Naive thymus-derived CD4-positive, alpha-beta T cell (primary cell): ENCODE measurements at regions not wholly inside any gene's neighbourhood (a gene's known extent, or its start where the extent isn't known, plus 50 kb on each side); places are given as distances from the start of the nearest gene placed in this dataset.

Experiments
- ATAC-seq: fragments of 150-1000 bp; cut with Tn5 transposase; 2 replicates; pipeline ENCODE4 v1.10.0; 2021; ENCODE audit warnings: mild to moderate bottlenecking, moderate library complexity
- CTCF ChIA-PET: fragments of 350-600 bp; sonication (Branson Sonifier 250); formaldehyde crosslinking; loops from one replicate; lab custom pipeline; 2021; ENCODE audit warnings: antibody characterized with exemption; lab: Charles Lee
- POLR2A ChIA-PET: fragments of 350-600 bp; sonication (Branson Sonifier 250); formaldehyde crosslinking; loops from one replicate; lab custom pipeline; 2021; ENCODE audit warnings: antibody characterized with exemption, inconsistent platforms; lab: Charles Lee
- DNase-seq, 9 donors: peaks; one replicate each; pipeline versions ENCODE4 v3.0.0 to v3.0.0-alpha.2; 2020 to 2022; ENCODE audit warnings: mixed read lengths in 1 of 9
- H3K27ac ChIP-seq: one replicate; pipeline ENCODE4 v1.7.0; 2013; ENCODE audit warnings: mild to moderate bottlenecking, low read depth, low read length, moderate library complexity
- H3K27me3 ChIP-seq, 2 donors: one replicate each; pipeline ENCODE4 v1.7.0; 2013; ENCODE audit warnings: low read length in 2 of 2, mild to moderate bottlenecking in 2 of 2, moderate library complexity in 2 of 2; ENCODE audit not compliant: control insufficient read depth in 2 of 2, insufficient read depth in 2 of 2
- H3K36me3 ChIP-seq, 3 experiments: 1 replicate in 2 of 3; 2 replicates in 1 of 3; pipeline ENCODE4 v1.7.0; 2013; ENCODE audit warnings: low read length in 3 of 3, mild to moderate bottlenecking in 3 of 3, moderate library complexity in 1 of 3; ENCODE audit not compliant: insufficient read depth in 3 of 3, control insufficient read depth in 2 of 3
- H3K4me1 ChIP-seq, 2 donors: one replicate each; pipeline ENCODE4 v1.7.0; 2013; ENCODE audit warnings: low read length in 2 of 2, mild to moderate bottlenecking in 2 of 2, moderate library complexity in 1 of 2; ENCODE audit not compliant: control insufficient read depth in 2 of 2, insufficient read depth in 2 of 2
- H3K4me3 ChIP-seq: 2 replicates; pipeline ENCODE4 v1.7.0; 2013; ENCODE audit warnings: mild to moderate bottlenecking, low read length
- H3K9me3 ChIP-seq, 3 experiments: 1 replicate in 2 of 3; 2 replicates in 1 of 3; pipeline ENCODE4 v1.7.0; 2013; ENCODE audit warnings: low read length in 3 of 3; ENCODE audit not compliant: control insufficient read depth in 2 of 3
- H3K27ac Mint-ChIP-seq, 9 donors: one replicate each; pipeline ENCODE4 v1.8.0; 2020 to 2022; ENCODE audit warnings: mixed read lengths in 9 of 9, mild to moderate bottlenecking in 8 of 9, moderate library complexity in 5 of 9, inconsistent platforms in 2 of 9
- H3K27me3 Mint-ChIP-seq, 5 donors: one replicate each; pipeline ENCODE4 v1.8.0; 2021 to 2022; ENCODE audit warnings: mixed read lengths in 5 of 5, mild to moderate bottlenecking in 1 of 5
- H3K36me3 Mint-ChIP-seq, 5 donors: one replicate each; pipeline ENCODE4 v1.8.0; 2020 to 2022; ENCODE audit warnings: mixed read lengths in 5 of 5, mild to moderate bottlenecking in 3 of 5, inconsistent platforms in 1 of 5
- H3K4me1 Mint-ChIP-seq, 7 donors: one replicate each; pipeline ENCODE4 v1.8.0; 2020 to 2022; ENCODE audit warnings: mixed read lengths in 7 of 7, mild to moderate bottlenecking in 3 of 7, inconsistent platforms in 1 of 7
- H3K4me3 Mint-ChIP-seq, 10 donors: one replicate each; pipeline ENCODE4 v1.8.0; 2020 to 2022; ENCODE audit warnings: mild to moderate bottlenecking in 10 of 10, mixed read lengths in 10 of 10, moderate library complexity in 6 of 10, inconsistent platforms in 2 of 10
- H3K9me3 Mint-ChIP-seq, 11 donors: one replicate each; pipeline ENCODE4 v1.8.0; 2020 to 2022; ENCODE audit warnings: mixed read lengths in 11 of 11, mild to moderate bottlenecking in 4 of 11, inconsistent platforms in 1 of 11, moderate library complexity in 1 of 11
- intact Hi-C, 2 donors: fragments of 100-400 bp; cut with micrococcal nuclease; formaldehyde crosslinking; loops; one replicate each; pipeline ENCODE4 v1.15.1; 2023

- no peaks in the 10 kb centered on the region for H3K9me3 ChIP-seq
- no peaks in the 10 kb centered on the region for H3K36me3 Mint-ChIP-seq
- no peak overlapping the region for H3K4me3 Mint-ChIP-seq
- no peak overlapping the region for H3K27ac Mint-ChIP-seq
- intact Hi-C loops: no loop called here
- H3K4me1 ChIP-seq: no peaks in the 10 kb centered on the region
- no peak for ATAC-seq
- no peak for DNase-seq
- H3K4me3 ChIP-seq: no peak overlapping the region
- no peak overlapping the region for H3K27ac ChIP-seq
- ChIA-PET CTCF (interaction anchor here (0.7 kb wide), 1 partner anchor 220 kb away, joined by 4 read pairs; no protein-coding TSS in a partner anchor), POLR2A (no interaction called here)
- H3K4me1 Mint-ChIP-seq: no peaks in the 10 kb centered on the region
- H3K9me3 Mint-ChIP-seq: peaks cover 0 to 2% (median 0%) of the 10 kb centered on the region in 11 donors
- no peaks in the 10 kb centered on the region for H3K27me3 ChIP-seq
- H3K36me3 ChIP-seq: no peaks in the 10 kb centered on the region
- no peaks in the 10 kb centered on the region for H3K27me3 Mint-ChIP-seq
These were observed 404.2 kb downstream of the ETNK1 start for GRCh38 chr12:23029185-23029584.

- no peak overlapping the region for H3K27ac Mint-ChIP-seq
- H3K4me1 Mint-ChIP-seq: no peaks in the 10 kb centered on the region
- no peaks in the 10 kb centered on the region for H3K27me3 Mint-ChIP-seq
- H3K4me3 ChIP-seq: no peak overlapping the region
- H3K27me3 ChIP-seq: no peaks in the 10 kb centered on the region
- DNase-seq (no peak), ATAC-seq (no peak)
- POLR2A ChIA-PET: no interaction called here
- H3K4me3 Mint-ChIP-seq: no peak overlapping the region
- no peaks in the 10 kb centered on the region for H3K36me3 ChIP-seq
- H3K9me3 ChIP-seq: no peaks in the 10 kb centered on the region
- H3K9me3 Mint-ChIP-seq: peaks cover 0 to 8% (median 0%) of the 10 kb centered on the region in 11 donors
- intact Hi-C loops: no loop called here
- H3K27ac ChIP-seq: no peak overlapping the region
- H3K36me3 Mint-ChIP-seq: no peaks in the 10 kb centered on the region
- no peaks in the 10 kb centered on the region for H3K4me1 ChIP-seq
- CTCF ChIA-PET: no interaction called here
These were observed 414.9 kb downstream of the ETNK1 start for GRCh38 chr12:23039834-23040233.

- intact Hi-C loops: no loop called here
- ATAC-seq: no peak
- no peaks in the 10 kb centered on the region for H3K4me1 Mint-ChIP-seq
These were observed 416.8 kb downstream of the ETNK1 start for GRCh38 chr12:23041774-23042173.

GRCh38 chr12:23043646-23044045 is 418.7 kb downstream of the ETNK1 start:
- Mint-ChIP-seq H3K27me3 (no peaks in the 10 kb centered on the region), H3K4me1 (no peaks in the 10 kb centered on the region), H3K36me3 (no peaks in the 10 kb centered on the region), H3K4me3 (no peak overlapping the region), H3K27ac (no peak overlapping the region), H3K9me3 (peaks cover 0 to 8% (median 0%) of the 10 kb centered on the region in 11 donors)
- ChIA-PET POLR2A (no interaction called here), CTCF (no interaction called here)
- DNase-seq: no peak
- H3K27me3 ChIP-seq: no peaks in the 10 kb centered on the region
- no peak overlapping the region for H3K4me3 ChIP-seq
- intact Hi-C loops: no loop called here
- no peaks in the 10 kb centered on the region for H3K9me3 ChIP-seq
- H3K27ac ChIP-seq: no peak overlapping the region
- no peaks in the 10 kb centered on the region for H3K4me1 ChIP-seq
- ATAC-seq: no peak
- H3K36me3 ChIP-seq: no peaks in the 10 kb centered on the region

More at GRCh38 chr12:23041774-23042173, 416.8 kb downstream of the ETNK1 start:
- no peaks in the 10 kb centered on the region for H3K4me1 ChIP-seq
- Mint-ChIP-seq H3K36me3 (no peaks in the 10 kb centered on the region), H3K27me3 (no peaks in the 10 kb centered on the region), H3K9me3 (peaks cover 0 to 6% (median 0%) of the 10 kb centered on the region in 11 donors), H3K4me3 (no peak overlapping the region), H3K27ac (no peak overlapping the region)
- ChIA-PET POLR2A (no interaction called here), CTCF (no interaction called here)
- H3K9me3 ChIP-seq: no peaks in the 10 kb centered on the region
- H3K4me3 ChIP-seq: no peak overlapping the region
- H3K36me3 ChIP-seq: no peaks in the 10 kb centered on the region
- DNase-seq: no peak
- H3K27me3 ChIP-seq: no peaks in the 10 kb centered on the region
- no peak overlapping the region for H3K27ac ChIP-seq

- no peaks in the 10 kb centered on the region for H3K27me3 ChIP-seq
- no peaks in the 10 kb centered on the region for H3K9me3 ChIP-seq
- ATAC-seq (no peak), DNase-seq (no peak)
- no peak overlapping the region for H3K27ac ChIP-seq
- Mint-ChIP-seq H3K36me3 (no peaks in the 10 kb centered on the region), H3K27me3 (no peaks in the 10 kb centered on the region), H3K27ac (no peak overlapping the region), H3K4me1 (peaks cover 0 to 3% (median 0%) of the 10 kb centered on the region in 7 donors), H3K9me3 (peaks cover 0 to 19% (median 4%) of the 10 kb centered on the region in 11 donors), H3K4me3 (no peak overlapping the region)
- POLR2A ChIA-PET: no interaction called here
- no peak overlapping the region for H3K4me3 ChIP-seq
- no peaks in the 10 kb centered on the region for H3K36me3 ChIP-seq
- H3K4me1 ChIP-seq: no peaks in the 10 kb centered on the region
- intact Hi-C loops: no loop called here
- CTCF ChIA-PET: no interaction called here
These were observed 424.2 kb downstream of the ETNK1 start for GRCh38 chr12:23049180-23049579.

DNA sequence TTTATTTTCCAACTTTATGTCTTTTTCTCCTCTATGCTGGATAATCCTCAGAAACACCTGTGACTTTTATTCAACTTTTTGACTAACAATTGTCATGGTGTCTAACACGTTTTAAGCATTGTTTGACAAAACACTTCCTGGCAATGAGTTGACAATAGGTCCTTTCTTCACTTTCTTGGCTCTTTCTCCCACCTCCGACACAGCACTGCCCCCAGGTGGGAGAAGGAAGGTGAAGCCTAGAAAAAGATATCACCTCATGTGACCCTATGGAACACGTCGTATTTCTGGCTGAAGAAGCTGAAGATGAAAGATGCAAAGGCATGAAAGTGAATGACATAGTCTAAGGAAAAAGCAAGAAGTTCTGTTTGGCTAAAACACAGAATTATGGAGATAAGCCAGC is 430.0 kb downstream of the ETNK1 start:
- CTCF ChIA-PET: no interaction called here
- H3K27me3 ChIP-seq: no peaks in the 10 kb centered on the region
- no peaks in the 10 kb centered on the region for H3K9me3 ChIP-seq
- Mint-ChIP-seq H3K9me3 (peaks cover 0 to 12% (median 0%) of the 10 kb centered on the region in 11 donors), H3K27me3 (no peaks in the 10 kb centered on the region), H3K36me3 (no peaks in the 10 kb centered on the region), H3K4me3 (no peak overlapping the region), H3K4me1 (no peaks in the 10 kb centered on the region), H3K27ac (no peak overlapping the region)
- POLR2A ChIA-PET: no interaction called here
- H3K4me1 ChIP-seq: no peaks in the 10 kb centered on the region
- ATAC-seq: no peak
- H3K4me3 ChIP-seq: no peak overlapping the region
- no peak overlapping the region for H3K27ac ChIP-seq
- intact Hi-C loops: loop anchor here in 1 of 2 donors (10.0 kb wide), 1 partner anchor 370 kb away; no protein-coding TSS in a partner anchor
- no peaks in the 10 kb centered on the region for H3K36me3 ChIP-seq
- DNase-seq: no peak

GRCh38 chr12:23057571-23057970 is 432.6 kb downstream of the ETNK1 start:
- DNase-seq: no peak
- no peaks in the 10 kb centered on the region for H3K27me3 Mint-ChIP-seq

More at GRCh38 chr12:23057571-23057970, 432.6 kb downstream of the ETNK1 start:
- intact Hi-C loops: loop anchor here in 1 of 2 donors (10.0 kb wide), 1 partner anchor 373 kb away; no protein-coding TSS in a partner anchor
- Histone ChIP-seq H3K4me3 (no peak overlapping the region), H3K27me3 (no peaks in the 10 kb centered on the region), H3K36me3 (no peaks in the 10 kb centered on the region), H3K27ac (no peak overlapping the region), H3K4me1 (no peaks in the 10 kb centered on the region), H3K9me3 (no peaks in the 10 kb centered on the region)
- POLR2A ChIA-PET: no interaction called here
- Mint-ChIP-seq H3K4me3 (no peak overlapping the region), H3K4me1 (no peaks in the 10 kb centered on the region), H3K36me3 (no peaks in the 10 kb centered on the region), H3K27ac (no peak overlapping the region), H3K9me3 (peaks cover 0 to 12% (median 0%) of the 10 kb centered on the region in 11 donors)
- no peak for ATAC-seq
- CTCF ChIA-PET: no interaction called here
